Uterus (tissue), 2 donors: ENCODE measurements at regions not wholly inside any gene's neighbourhood (a gene's known extent, or its start where the extent isn't known, plus 50 kb on each side); places are given as distances from the start of the nearest gene placed in this dataset.

Experiments used
- POLR2A ChIP-seq, 2 donors: fragments of 450-650 bp; IDR thresholded peaks; one replicate each; pipeline ENCODE4 v1.6.1; 2016; ENCODE audit warnings: antibody characterized with exemption in 2 of 2, mild to moderate bottlenecking in 1 of 2, moderate library complexity in 1 of 2
- TF ChIP-seq, protein P1 (sequence below), 4 experiments: fragments of 200-600 bp in 2 of 4; fragments of 450-650 bp in 2 of 4; sonication (generic) in 2 of 4; IDR thresholded peaks; one replicate each; pipeline ENCODE4 v1.5.1; 2016 to 2019; ENCODE audit warnings: antibody characterized with exemption in 4 of 4, mild to moderate bottlenecking in 2 of 4, moderate library complexity in 1 of 4

- TF ChIP-seq, protein P1, sequence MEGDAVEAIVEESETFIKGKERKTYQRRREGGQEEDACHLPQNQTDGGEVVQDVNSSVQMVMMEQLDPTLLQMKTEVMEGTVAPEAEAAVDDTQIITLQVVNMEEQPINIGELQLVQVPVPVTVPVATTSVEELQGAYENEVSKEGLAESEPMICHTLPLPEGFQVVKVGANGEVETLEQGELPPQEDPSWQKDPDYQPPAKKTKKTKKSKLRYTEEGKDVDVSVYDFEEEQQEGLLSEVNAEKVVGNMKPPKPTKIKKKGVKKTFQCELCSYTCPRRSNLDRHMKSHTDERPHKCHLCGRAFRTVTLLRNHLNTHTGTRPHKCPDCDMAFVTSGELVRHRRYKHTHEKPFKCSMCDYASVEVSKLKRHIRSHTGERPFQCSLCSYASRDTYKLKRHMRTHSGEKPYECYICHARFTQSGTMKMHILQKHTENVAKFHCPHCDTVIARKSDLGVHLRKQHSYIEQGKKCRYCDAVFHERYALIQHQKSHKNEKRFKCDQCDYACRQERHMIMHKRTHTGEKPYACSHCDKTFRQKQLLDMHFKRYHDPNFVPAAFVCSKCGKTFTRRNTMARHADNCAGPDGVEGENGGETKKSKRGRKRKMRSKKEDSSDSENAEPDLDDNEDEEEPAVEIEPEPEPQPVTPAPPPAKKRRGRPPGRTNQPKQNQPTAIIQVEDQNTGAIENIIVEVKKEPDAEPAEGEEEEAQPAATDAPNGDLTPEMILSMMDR (IDR thresholded peaks at IDR 0.05) = no peak
- TF ChIP-seq POLR2A (IDR thresholded peaks at IDR 0.05) = no peak
Measured at GRCh38 chr20:51900443-51900842, 98.1 kb upstream of the SALL4 start.
